Small intestine (tissue), 7 donors: ENCODE measurements at regions not wholly inside any gene's neighbourhood (a gene's known extent, or its start where the extent isn't known, plus 50 kb on each side); places are given as distances from the start of the nearest gene placed in this dataset.

ENCODE experiments used
- DNase-seq, 2 donors: peaks; one replicate each; pipeline versions ENCODE4 v3.0.0 to v3.0.0-alpha.2; 2013
- FAIRE-seq: peaks from 2 replicates; lab custom pipeline; 2012; peaks lifted over from hg19 to GRCh38; lab: Jason Lieb, UNC
- H3K27ac ChIP-seq, 3 donors: one replicate each; pipeline ENCODE4 v1.5.1; 2013; ENCODE audit warnings: low read length in 2 of 3, mild to moderate bottlenecking in 2 of 3, control low read depth in 1 of 3, inconsistent platforms in 1 of 3, low read depth in 1 of 3, moderate library complexity in 1 of 3
- H3K27me3 ChIP-seq, 3 donors: one replicate each; pipeline ENCODE4 v1.6.1; 2013; ENCODE audit warnings: low read length in 3 of 3, inconsistent platforms in 1 of 3; ENCODE audit not compliant: control insufficient read depth in 3 of 3, insufficient read depth in 3 of 3
- H3K36me3 ChIP-seq, 3 donors: one replicate each; pipeline ENCODE4 v1.6.1; 2013; ENCODE audit warnings: low read length in 3 of 3, inconsistent platforms in 1 of 3, low read depth in 1 of 3, mild to moderate bottlenecking in 1 of 3, moderate library complexity in 1 of 3; ENCODE audit not compliant: control insufficient read depth in 3 of 3, insufficient read depth in 2 of 3
- H3K4me1 ChIP-seq, 3 donors: one replicate each; pipeline ENCODE4 v1.6.1; 2013; ENCODE audit warnings: low read length in 2 of 3, inconsistent platforms in 1 of 3, low read depth in 1 of 3, mild to moderate bottlenecking in 1 of 3, moderate library complexity in 1 of 3; ENCODE audit not compliant: control insufficient read depth in 3 of 3, insufficient read depth in 2 of 3
- H3K4me3 ChIP-seq, 3 donors: one replicate each; pipeline ENCODE4 v1.5.1; 2013; ENCODE audit warnings: low read length in 3 of 3, control low read depth in 1 of 3, inconsistent platforms in 1 of 3, low read depth in 1 of 3, mild to moderate bottlenecking in 1 of 3, moderate library complexity in 1 of 3
- H3K9me3 ChIP-seq, 2 donors: one replicate each; pipeline ENCODE4 v1.6.1; 2013; ENCODE audit warnings: low read depth in 1 of 2, low read length in 1 of 2; ENCODE audit not compliant: control insufficient read depth in 2 of 2, insufficient read depth in 1 of 2
- WGBS, 3 donors: extraction: QIAGEN DNeasy Blood & Tissue Kit; methylation state at CpG; one replicate each; pipeline ENCODE4 v1.1.7; 2013; 5-methylcytosine and 5-hydroxymethylcytosine counted together
- donor health status: healthy with polysubstance abuse.
- donor health status: control.
- donor health status: control.
- donor health status: Bipolar disorder and iron deficiency.
- donor health status: healthy.

- Histone ChIP-seq H3K4me3 (no peak overlapping the region), H3K27me3 (no peaks in the 10 kb centered on the region), H3K36me3 (no peaks in the 10 kb centered on the region), H3K4me1 (no peaks in the 10 kb centered on the region), H3K9me3 (no peaks in the 10 kb centered on the region), H3K27ac (no peak overlapping the region)
- DNase-seq (no peak), FAIRE-seq (no peak)
- WGBS, 3 donors: 90 to 94% (median 91%) methylated on average over 1 of the region's 1 CpG
Observed at GRCh38 chr3:190208196-190208595, 87.5 kb upstream of the P3H2 start.

GRCh38 chr3:190205739-190206138 lies 85.0 kb upstream of the P3H2 start:
- Histone ChIP-seq H3K27me3 (no peaks in the 10 kb centered on the region), H3K36me3 (no peaks in the 10 kb centered on the region), H3K27ac (no peak overlapping the region), H3K4me1 (no peaks in the 10 kb centered on the region), H3K4me3 (no peak overlapping the region), H3K9me3 (no peaks in the 10 kb centered on the region)
- FAIRE-seq (no peak), DNase-seq (no peak)
- WGBS, 3 donors: 58 to 71% (median 59%) methylated on average over 1 of the region's 1 CpG

- Histone ChIP-seq H3K4me3 (no peak overlapping the region), H3K27ac (no peak overlapping the region), H3K36me3 (no peaks in the 10 kb centered on the region), H3K9me3 (no peaks in the 10 kb centered on the region), H3K4me1 (no peaks in the 10 kb centered on the region), H3K27me3 (no peaks in the 10 kb centered on the region)
- DNase-seq: no peak
- FAIRE-seq: no peak
- 90 to 96% (median 94%) methylated on average over 3 of the region's 3 CpGs for WGBS, 3 donors
Observed at GRCh38 chr3:190204200-190204599, 83.5 kb upstream of the P3H2 start.

- WGBS, 3 donors: 80 to 88% (median 83%) methylated on average over 3 of the region's 3 CpGs
- no peak for FAIRE-seq
- no peak overlapping the region for H3K27ac ChIP-seq
Observed at GRCh38 chr3:190197346-190197763, 76.7 kb upstream of the P3H2 start.

GRCh38 chr3:190194506-190194905 lies 73.8 kb upstream of the P3H2 start:
- no peaks in the 10 kb centered on the region for H3K4me1 ChIP-seq
- FAIRE-seq (no peak), DNase-seq (no peak)
- H3K27ac ChIP-seq: no peak overlapping the region
- no peaks in the 10 kb centered on the region for H3K36me3 ChIP-seq
- H3K9me3 ChIP-seq: no peaks in the 10 kb centered on the region
- no peaks in the 10 kb centered on the region for H3K27me3 ChIP-seq
- no peak overlapping the region for H3K4me3 ChIP-seq
- WGBS, 3 donors: 64 to 69% (median 66%) methylated on average over 3 of the region's 3 CpGs

More at GRCh38 chr3:190197346-190197763, 76.7 kb upstream of the P3H2 start:
- Histone ChIP-seq H3K27me3 (no peaks in the 10 kb centered on the region), H3K36me3 (no peaks in the 10 kb centered on the region), H3K4me3 (no peak overlapping the region), H3K4me1 (no peaks in the 10 kb centered on the region), H3K9me3 (no peaks in the 10 kb centered on the region)
- DNase-seq: no peak

GRCh38 chr3:190193210-190193609 lies 72.5 kb upstream of the P3H2 start:
- 53 to 70% (median 66%) methylated on average over 4 of the region's 4 CpGs for WGBS, 3 donors
- DNase-seq (no peak), FAIRE-seq (no peak)
- Histone ChIP-seq H3K27ac (no peak overlapping the region), H3K9me3 (no peaks in the 10 kb centered on the region), H3K4me1 (no peaks in the 10 kb centered on the region), H3K27me3 (no peaks in the 10 kb centered on the region), H3K4me3 (no peak overlapping the region), H3K36me3 (no peaks in the 10 kb centered on the region)

- 57 to 82% (median 75%) methylated on average over 2 of the region's 2 CpGs for WGBS, 3 donors
- FAIRE-seq (no peak), DNase-seq (no peak)
- Histone ChIP-seq H3K4me1 (no peaks in the 10 kb centered on the region), H3K9me3 (no peaks in the 10 kb centered on the region), H3K4me3 (no peak overlapping the region), H3K27me3 (no peaks in the 10 kb centered on the region), H3K36me3 (no peaks in the 10 kb centered on the region), H3K27ac (no peak overlapping the region)
Observed at GRCh38 chr3:190192739-190193138, 72.0 kb upstream of the P3H2 start.

GRCh38 chr3:190192087-190192486 lies 71.4 kb upstream of the P3H2 start:
- Histone ChIP-seq H3K4me1 (no peaks in the 10 kb centered on the region), H3K36me3 (no peaks in the 10 kb centered on the region), H3K27me3 (no peaks in the 10 kb centered on the region), H3K4me3 (no peak overlapping the region), H3K9me3 (no peaks in the 10 kb centered on the region), H3K27ac (no peak overlapping the region)
- no peak for FAIRE-seq
- DNase-seq: no peak
- 62 to 74% (median 64%) methylated on average over 2 of the region's 2 CpGs for WGBS, 3 donors

GRCh38 chr3:190188197-190188596 lies 67.5 kb upstream of the P3H2 start:
- no peak overlapping the region for H3K4me3 ChIP-seq
- H3K9me3 ChIP-seq: no peaks in the 10 kb centered on the region
- H3K27ac ChIP-seq: no peak overlapping the region
- H3K4me1 ChIP-seq: no peaks in the 10 kb centered on the region
- H3K27me3 ChIP-seq: no peaks in the 10 kb centered on the region
- H3K36me3 ChIP-seq: no peaks in the 10 kb centered on the region
- 74 to 83% (median 77%) methylated on average over 2 of the region's 2 CpGs for WGBS, 3 donors
- no peak for DNase-seq
- FAIRE-seq: no peak
